PC-9 (cell line): ENCODE measurements at regions not wholly inside any gene's neighbourhood (a gene's known extent, or its start where the extent isn't known, plus 50 kb on each side); places are given as distances from the start of the nearest gene placed in this dataset.
"Not testable (repeated sequence)": the region's sequence is repeated elsewhere in the genome, so short reads cannot be mapped to it uniquely, and the experiment has no call there.

Source experiments
- BruUV-seq: library from RNA; stranded (reverse); fragments of 400-500 nt; replicated peaks from 2 replicates; lab custom pipeline; 2021; lab: Mats Ljungman, UMichigan
- CTCF ChIA-PET: fragments of 300-600 bp; sonication (Branson Sonifier 250); formaldehyde crosslinking; loops from one replicate; lab custom pipeline; 2022; ENCODE audit warnings: antibody characterized with exemption; lab: Charles Lee
- POLR2A ChIA-PET: fragments of 300-600 bp; sonication (Branson Sonifier 250); formaldehyde crosslinking; loops from one replicate; lab custom pipeline; 2022; ENCODE audit warnings: antibody characterized with exemption; ENCODE audit not compliant: unreplicated experiment; lab: Charles Lee
- DNase-seq, 2 experiments: peaks; one replicate each; pipeline versions ENCODE4 v3.0.0 to v3.0.0-alpha.2; 2015 to 2022; ENCODE audit warnings: mixed read lengths in 1 of 2
- H2AFZ ChIP-seq: fragments of 200-600 bp; sonication (generic); 2 replicates; pipeline ENCODE4 v1.8.1; 2017; ENCODE audit warnings: antibody characterized with exemption
- H3F3A ChIP-seq: fragments of 200-600 bp; sonication (generic); 2 replicates; pipeline ENCODE4 v1.8.1; 2017; ENCODE audit warnings: antibody characterized with exemption, mild to moderate bottlenecking, low read depth; ENCODE audit not compliant: insufficient read depth
- H3K27ac ChIP-seq: fragments of 200-600 bp; sonication (generic); 2 replicates; pipeline ENCODE4 v1.6.1; 2016; ENCODE audit warnings: mixed run types
- H3K27me3 ChIP-seq: fragments of 200-600 bp; sonication (generic); 2 replicates; pipeline ENCODE4 v1.6.1; 2016; ENCODE audit warnings: low read depth, mixed run types; ENCODE audit not compliant: insufficient read depth
- H3K36me3 ChIP-seq: fragments of 200-600 bp; sonication (generic); 2 replicates; pipeline ENCODE4 v1.6.1; 2016; ENCODE audit warnings: low read depth, mixed run types
- H3K4me1 ChIP-seq: fragments of 200-600 bp; sonication (generic); replicated peaks from 2 replicates; pipeline ENCODE4 v1.6.1; 2016; ENCODE audit warnings: mixed run types; ENCODE audit not compliant: insufficient read depth
- H3K4me2 ChIP-seq: fragments of 200-600 bp; sonication (generic); 2 replicates; pipeline ENCODE4 v1.6.1; 2017; ENCODE audit warnings: mixed run types
- H3K4me3 ChIP-seq: fragments of 200-600 bp; sonication (generic); 2 replicates; pipeline ENCODE4 v1.6.1; 2016; ENCODE audit warnings: mixed run types
- H3K79me2 ChIP-seq: fragments of 200-600 bp; sonication (generic); 2 replicates; pipeline ENCODE4 v1.6.1; 2017; ENCODE audit warnings: low read depth, mixed run types
- H3K9me2 ChIP-seq: fragments of 200-600 bp; sonication (generic); 2 replicates; pipeline ENCODE4 v1.8.1; 2017; ENCODE audit warnings: mild to moderate bottlenecking; ENCODE audit not compliant: insufficient read depth
- H3K9me3 ChIP-seq: fragments of 200-600 bp; sonication (generic); 2 replicates; pipeline ENCODE4 v1.8.1; 2016; ENCODE audit warnings: low read depth; ENCODE audit not compliant: insufficient read depth
- H4K20me1 ChIP-seq: fragments of 200-600 bp; sonication (generic); 2 replicates; pipeline ENCODE4 v1.8.1; 2017; ENCODE audit not compliant: insufficient read depth
- EZH2 ChIP-seq: fragments of 200-600 bp; sonication (generic); IDR thresholded peaks from 2 replicates; pipeline ENCODE4 v1.8.0; 2017; ENCODE audit warnings: antibody characterized with exemption, low read depth
- intact Hi-C: fragments of 100-400 bp; cut with micrococcal nuclease; formaldehyde crosslinking; loops from one replicate; pipeline ENCODE4 v1.10.0; 2022; ENCODE audit not compliant: unreplicated experiment
- TF ChIP-seq, protein P1 (sequence below): fragments of 200-600 bp; sonication (generic); conservative IDR thresholded peaks from 2 replicates; pipeline ENCODE4 v1.6.1; 2017; ENCODE audit warnings: mixed run types, antibody characterized with exemption, mild to moderate bottlenecking, moderate library complexity

- H3K27me3 ChIP-seq, result no peaks in the 10 kb centered on the region
- H3K79me2 ChIP-seq, result no peaks in the 10 kb centered on the region
- intact Hi-C loops, result no loop called here
- no peaks in the 10 kb centered on the region for H3K9me2 ChIP-seq
- DNase-seq, result no peak
- H3K4me3 ChIP-seq, result no peak overlapping the region
- no peaks in the 10 kb centered on the region for H3F3A ChIP-seq
- POLR2A ChIA-PET, result no interaction called here
- no peaks in the 10 kb centered on the region for H3K4me1 ChIP-seq
- H2AFZ ChIP-seq, result no peak overlapping the region
- no peak overlapping the region for H3K4me2 ChIP-seq
- H3K27ac ChIP-seq, result no peak overlapping the region
- no peaks in the 10 kb centered on the region for H3K9me3 ChIP-seq
- CTCF ChIA-PET, result no interaction called here
- no peaks in the 10 kb centered on the region for H3K36me3 ChIP-seq
- no TSS peak for BruUV-seq
- TF ChIP-seq, protein P1, sequence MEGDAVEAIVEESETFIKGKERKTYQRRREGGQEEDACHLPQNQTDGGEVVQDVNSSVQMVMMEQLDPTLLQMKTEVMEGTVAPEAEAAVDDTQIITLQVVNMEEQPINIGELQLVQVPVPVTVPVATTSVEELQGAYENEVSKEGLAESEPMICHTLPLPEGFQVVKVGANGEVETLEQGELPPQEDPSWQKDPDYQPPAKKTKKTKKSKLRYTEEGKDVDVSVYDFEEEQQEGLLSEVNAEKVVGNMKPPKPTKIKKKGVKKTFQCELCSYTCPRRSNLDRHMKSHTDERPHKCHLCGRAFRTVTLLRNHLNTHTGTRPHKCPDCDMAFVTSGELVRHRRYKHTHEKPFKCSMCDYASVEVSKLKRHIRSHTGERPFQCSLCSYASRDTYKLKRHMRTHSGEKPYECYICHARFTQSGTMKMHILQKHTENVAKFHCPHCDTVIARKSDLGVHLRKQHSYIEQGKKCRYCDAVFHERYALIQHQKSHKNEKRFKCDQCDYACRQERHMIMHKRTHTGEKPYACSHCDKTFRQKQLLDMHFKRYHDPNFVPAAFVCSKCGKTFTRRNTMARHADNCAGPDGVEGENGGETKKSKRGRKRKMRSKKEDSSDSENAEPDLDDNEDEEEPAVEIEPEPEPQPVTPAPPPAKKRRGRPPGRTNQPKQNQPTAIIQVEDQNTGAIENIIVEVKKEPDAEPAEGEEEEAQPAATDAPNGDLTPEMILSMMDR, result no peak
- no peak for TF ChIP-seq EZH2
- no peaks in the 10 kb centered on the region for H4K20me1 ChIP-seq
Observed at GRCh38 chr12:90677055-90677454, 277.9 kb downstream of the CCER1 start.

- DNase-seq, result no peak
- H3K36me3 ChIP-seq, result no peaks in the 10 kb centered on the region
- no peak overlapping the region for H3K4me3 ChIP-seq
- H4K20me1 ChIP-seq, result no peaks in the 10 kb centered on the region
- H3F3A ChIP-seq, result no peaks in the 10 kb centered on the region
- H3K9me3 ChIP-seq, result no peaks in the 10 kb centered on the region
- H3K4me1 ChIP-seq, result no peaks in the 10 kb centered on the region
- no peak overlapping the region for H3K4me2 ChIP-seq
- ChIA-PET CTCF (no interaction called here), POLR2A (no interaction called here)
- H3K27ac ChIP-seq, result no peak overlapping the region
- H3K9me2 ChIP-seq, result no peaks in the 10 kb centered on the region
- intact Hi-C loops, result no loop called here
- TF ChIP-seq EZH2, result no peak
- no peaks in the 10 kb centered on the region for H3K27me3 ChIP-seq
- BruUV-seq, result no TSS peak
- H2AFZ ChIP-seq, result no peak overlapping the region
- H3K79me2 ChIP-seq, result no peaks in the 10 kb centered on the region
Observed at GRCh38 chr12:90675106-90675505, 279.9 kb downstream of the CCER1 start.

DNA sequence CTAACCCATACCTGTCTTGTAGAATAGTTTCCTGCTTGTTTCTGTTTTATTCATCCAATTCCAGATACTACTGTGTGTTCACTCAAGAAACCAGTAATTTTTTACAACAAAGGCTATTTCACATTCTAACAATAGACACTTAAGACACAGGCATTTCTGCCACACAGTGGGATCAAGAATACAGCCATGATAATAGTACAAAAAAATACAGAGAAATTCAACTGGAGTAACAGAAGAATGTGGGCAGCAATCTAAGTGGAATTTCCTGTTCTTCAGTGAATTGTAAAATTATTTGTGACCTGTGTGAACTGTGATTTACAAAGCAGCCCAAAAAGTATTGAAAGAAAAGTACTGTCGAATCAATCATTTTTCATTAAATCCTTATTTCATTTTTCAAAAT lies 282.9 kb downstream of the CCER1 start:
- Histone ChIP-seq H3K4me2 (no peak overlapping the region), H3K9me2 (no peaks in the 10 kb centered on the region), H3K27ac (no peak overlapping the region), H3K4me3 (no peak overlapping the region), H2AFZ (no peak overlapping the region), H3K4me1 (no peaks in the 10 kb centered on the region), H3K27me3 (no peaks in the 10 kb centered on the region), H3K9me3 (no peaks in the 10 kb centered on the region), H4K20me1 (no peaks in the 10 kb centered on the region), H3K79me2 (no peaks in the 10 kb centered on the region), H3K36me3 (no peaks in the 10 kb centered on the region), H3F3A (no peaks in the 10 kb centered on the region)
- ChIA-PET CTCF (no interaction called here), POLR2A (no interaction called here)
- no TSS peak for BruUV-seq
- intact Hi-C loops, result no loop called here
- DNase-seq, result no peak
- TF ChIP-seq EZH2, result no peak
- TF ChIP-seq, protein P1, result no peak

- intact Hi-C loops, H3K79me2 ChIP-seq, H3K36me3 ChIP-seq, H2AFZ ChIP-seq, H3K9me3 ChIP-seq, BruUV-seq, H3F3A ChIP-seq, H3K9me2 ChIP-seq, H3K4me2 ChIP-seq, DNase-seq, H3K4me3 ChIP-seq, H4K20me1 ChIP-seq, CTCF ChIA-PET, H3K27ac ChIP-seq, H3K4me1 ChIP-seq, POLR2A ChIA-PET, H3K27me3 ChIP-seq: not testable (repeated sequence)
Observed at GRCh38 chr12:90663949-90664348, 291.0 kb downstream of the CCER1 start.
